B cell (primary cell): ENCODE measurements at regions not wholly inside any gene's neighbourhood (a gene's known extent, or its start where the extent isn't known, plus 50 kb on each side); places are given as distances from the start of the nearest gene placed in this dataset.

Experiments
- ATAC-seq: fragments of 200-7000 bp; cut with Tn5 transposase; one replicate; pipeline ENCODE4 v1.10.0; 2021; ENCODE audit warnings: low read depth, mild to moderate bottlenecking, moderate number of reproducible peaks, moderate library complexity
- CTCF ChIA-PET: fragments of 350-600 bp; sonication (Branson Sonifier 250); formaldehyde crosslinking; loops from one replicate; lab custom pipeline; 2021; ENCODE audit warnings: antibody characterized with exemption, inconsistent platforms; lab: Charles Lee
- POLR2A ChIA-PET: fragments of 350-600 bp; sonication (Branson Sonifier 250); formaldehyde crosslinking; loops from one replicate; lab custom pipeline; 2021; ENCODE audit warnings: antibody characterized with exemption; lab: Charles Lee
- DNase-seq: peaks from one replicate; pipeline ENCODE4 v3.0.0; 2013
- H2AFZ ChIP-seq: 2 replicates; pipeline ENCODE4 v1.6.1; 2012; ENCODE audit warnings: mild to moderate bottlenecking, low read depth, low read length; ENCODE audit not compliant: insufficient read depth, poor library complexity, severe bottlenecking
- H3K27ac ChIP-seq, 2 donors: 1 replicate in 1 of 2; 2 replicates in 1 of 2; pipeline ENCODE4 v1.5.1; 2012 to 2013; ENCODE audit warnings: low read length in 2 of 2, mild to moderate bottlenecking in 2 of 2, moderate library complexity in 1 of 2
- H3K27me3 ChIP-seq, 4 experiments: fragments of 200-600 bp in 1 of 4; sonication (generic) in 1 of 4; replicated peaks in 1 of 4; 1 replicate in 2 of 4; 2 replicates in 2 of 4; pipeline versions ENCODE4 v1.6.1 to v1.7.0; 2013 to 2016; ENCODE audit warnings: low read length in 3 of 4, mild to moderate bottlenecking in 2 of 4, mixed read lengths in 1 of 4, moderate library complexity in 1 of 4; ENCODE audit not compliant: insufficient read depth in 4 of 4, control insufficient read depth in 3 of 4; ENCODE audit errors: control extremely low read depth in 1 of 4
- H3K36me3 ChIP-seq, 2 experiments: replicated peaks in 1 of 2; 1 replicate in 1 of 2; 2 replicates in 1 of 2; pipeline versions ENCODE4 v1.6.1 to v1.7.1; 2013; ENCODE audit warnings: low read length in 1 of 2; ENCODE audit not compliant: insufficient read depth in 2 of 2, control insufficient read depth in 1 of 2; ENCODE audit errors: control extremely low read depth in 1 of 2, extremely low read depth in 1 of 2
- H3K4me1 ChIP-seq, 2 donors: fragments of 200-600 bp in 1 of 2; sonication (generic) in 1 of 2; 1 replicate in 1 of 2; 2 replicates in 1 of 2; pipeline versions ENCODE4 v1.5.1 to v1.6.1; 2013 to 2017; ENCODE audit warnings: low read length in 2 of 2; ENCODE audit not compliant: control insufficient read depth in 2 of 2, insufficient read depth in 2 of 2
- H3K4me2 ChIP-seq: replicated peaks from 2 replicates; pipeline ENCODE3; 2012; ENCODE audit warnings: mild to moderate bottlenecking, low read depth, low read length; ENCODE audit not compliant: poor library complexity, severe bottlenecking
- H3K4me3 ChIP-seq, 5 experiments: fragments of 200-600 bp in 1 of 5; sonication (generic) in 1 of 5; 1 replicate in 3 of 5; 2 replicates in 2 of 5; pipeline versions ENCODE4 v1.5.1 to v1.7.0; 2011 to 2016; ENCODE audit warnings: low read length in 4 of 5, mild to moderate bottlenecking in 4 of 5, low read depth in 2 of 5, control low read depth in 1 of 5, moderate library complexity in 1 of 5; ENCODE audit not compliant: insufficient read depth in 1 of 5; ENCODE audit errors: control extremely low read depth in 1 of 5, extremely low read depth in 1 of 5
- H3K79me2 ChIP-seq: fragments of 200-600 bp; sonication (generic); one replicate; pipeline ENCODE4 v1.6.0; 2016; ENCODE audit warnings: low read length; ENCODE audit not compliant: control insufficient read depth, insufficient read depth
- H3K9ac ChIP-seq: fragments of 200-600 bp; sonication (generic); 2 replicates; pipeline ENCODE4 v1.6.1; 2017; ENCODE audit warnings: mild to moderate bottlenecking, low read length, moderate library complexity
- H3K9me3 ChIP-seq, 3 donors: one replicate each; pipeline versions ENCODE4 v1.6.1 to v1.7.1; 2013; ENCODE audit warnings: low read length in 2 of 3; ENCODE audit not compliant: control insufficient read depth in 2 of 3, insufficient read depth in 1 of 3; ENCODE audit errors: control extremely low read depth in 1 of 3
- H4K20me1 ChIP-seq: 2 replicates; pipeline ENCODE4 v1.6.0; 2012; ENCODE audit warnings: mild to moderate bottlenecking, low read length; ENCODE audit not compliant: insufficient read depth, control insufficient read depth, poor library complexity, severe bottlenecking
- H3K27ac Mint-ChIP-seq: one replicate; pipeline ENCODE4 v1.8.0; 2021; ENCODE audit warnings: mixed read lengths
- H3K27me3 Mint-ChIP-seq: one replicate; pipeline ENCODE4 v1.8.0; 2021; ENCODE audit warnings: mixed read lengths
- H3K4me1 Mint-ChIP-seq: one replicate; pipeline ENCODE4 v1.8.0; 2021; ENCODE audit warnings: mixed read lengths
- H3K4me3 Mint-ChIP-seq: one replicate; pipeline ENCODE4 v1.8.0; 2021; ENCODE audit warnings: mixed read lengths
- H3K9me3 Mint-ChIP-seq: one replicate; pipeline ENCODE4 v1.8.0; 2022; ENCODE audit warnings: mixed read lengths; ENCODE audit not compliant: insufficient read depth
- EZH2 ChIP-seq: IDR thresholded peaks from 2 replicates; pipeline ENCODE4 v1.6.1; 2012; ENCODE audit warnings: borderline replicate concordance, low read depth, mild to moderate bottlenecking, moderate library complexity, low read length; ENCODE audit not compliant: insufficient read depth, poor library complexity, severe bottlenecking
- WGBS: methylation state at CpG from one replicate; pipeline ENCODE4 v1.1.5; 2013; ENCODE audit warnings: missing lambda C conversion rate; ENCODE audit not compliant: insufficient coverage; 5-methylcytosine and 5-hydroxymethylcytosine counted together
- intact Hi-C: fragments of 100-400 bp; cut with micrococcal nuclease; formaldehyde crosslinking; loops from one replicate; pipeline ENCODE4 v1.10.0; 2022
- TF ChIP-seq, protein P1 (sequence below): fragments of 200-600 bp; IDR thresholded peaks from one replicate; pipeline ENCODE4 v1.8.0; 2022; ENCODE audit warnings: antibody characterized with exemption, mild to moderate bottlenecking

DNA sequence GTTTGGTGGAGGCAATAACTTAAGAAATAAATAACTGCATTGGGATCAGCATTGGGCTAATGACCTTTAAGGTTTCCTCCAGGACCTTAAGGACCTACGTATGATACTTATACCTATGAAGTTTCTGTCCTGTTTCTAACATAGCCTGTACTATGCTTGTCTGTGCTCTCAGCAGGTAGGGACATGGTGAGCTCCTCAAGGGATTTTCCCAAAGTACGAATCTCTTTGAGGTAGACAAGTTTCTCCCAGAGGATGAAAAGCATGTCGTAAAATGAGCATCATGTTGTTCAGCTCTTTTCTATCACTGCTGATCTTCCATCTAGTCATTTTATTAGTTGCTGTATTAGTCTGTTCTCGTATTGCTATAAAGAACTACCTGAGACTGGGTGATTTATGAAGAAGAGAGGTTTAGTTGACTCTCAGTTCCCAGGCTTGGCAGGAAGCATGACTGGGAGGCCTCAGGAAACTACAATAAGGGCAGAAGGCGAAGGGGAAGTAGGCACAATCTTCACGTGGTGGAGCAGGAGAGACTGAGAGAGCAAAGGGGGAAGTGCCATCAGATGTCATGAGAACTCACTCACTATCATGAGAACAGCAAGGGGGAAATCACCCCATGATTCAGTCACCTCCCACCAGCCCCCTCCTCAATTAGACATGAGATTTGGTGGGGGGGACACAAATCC lies 77.8 kb upstream of the TGM3 start:
- CTCF ChIA-PET: interaction anchor here (1.4 kb wide), 1 partner anchor 10 kb away, joined by 16 read pairs; no protein-coding TSS in a partner anchor

More for the DNA sequence above, 77.8 kb upstream of the TGM3 start:
- Histone ChIP-seq H3K27ac (peak overlapping the region; percentile 71 to 80), H3K79me2 (no peaks in the 10 kb centered on the region), H2AFZ (peak overlapping the region; percentile 32), H3K9ac (no peak overlapping the region), H3K9me3 (peaks cover 0 to 5% (median 3%) of the 10 kb centered on the region in 3 donors), H3K27me3 (no peaks in the 10 kb centered on the region), H3K4me3 (peak overlapping the region in 1 of 5 experiments; percentile 8), H3K36me3 (no peaks in the 10 kb centered on the region), H4K20me1 (no peaks in the 10 kb centered on the region), H3K4me2 (peak overlapping the region; percentile 49), H3K4me1 (peaks cover 10 to 14% of the 10 kb centered on the region in 2 donors)
- DNase-seq: peak; percentile 78
- peaks cover 20% of the 10 kb centered on the region for H3K4me1 Mint-ChIP-seq
- WGBS: 67% methylated on average over 1 of the region's 6 CpGs
- peaks cover 5% of the 10 kb centered on the region for H3K9me3 Mint-ChIP-seq
- peak overlapping the region; percentile 61 for H3K4me3 Mint-ChIP-seq
- POLR2A ChIA-PET: no interaction called here
- ATAC-seq: peak; percentile 92
- peak overlapping the region; percentile 89 for H3K27ac Mint-ChIP-seq
- TF ChIP-seq EZH2: no peak
- TF ChIP-seq, protein P1, sequence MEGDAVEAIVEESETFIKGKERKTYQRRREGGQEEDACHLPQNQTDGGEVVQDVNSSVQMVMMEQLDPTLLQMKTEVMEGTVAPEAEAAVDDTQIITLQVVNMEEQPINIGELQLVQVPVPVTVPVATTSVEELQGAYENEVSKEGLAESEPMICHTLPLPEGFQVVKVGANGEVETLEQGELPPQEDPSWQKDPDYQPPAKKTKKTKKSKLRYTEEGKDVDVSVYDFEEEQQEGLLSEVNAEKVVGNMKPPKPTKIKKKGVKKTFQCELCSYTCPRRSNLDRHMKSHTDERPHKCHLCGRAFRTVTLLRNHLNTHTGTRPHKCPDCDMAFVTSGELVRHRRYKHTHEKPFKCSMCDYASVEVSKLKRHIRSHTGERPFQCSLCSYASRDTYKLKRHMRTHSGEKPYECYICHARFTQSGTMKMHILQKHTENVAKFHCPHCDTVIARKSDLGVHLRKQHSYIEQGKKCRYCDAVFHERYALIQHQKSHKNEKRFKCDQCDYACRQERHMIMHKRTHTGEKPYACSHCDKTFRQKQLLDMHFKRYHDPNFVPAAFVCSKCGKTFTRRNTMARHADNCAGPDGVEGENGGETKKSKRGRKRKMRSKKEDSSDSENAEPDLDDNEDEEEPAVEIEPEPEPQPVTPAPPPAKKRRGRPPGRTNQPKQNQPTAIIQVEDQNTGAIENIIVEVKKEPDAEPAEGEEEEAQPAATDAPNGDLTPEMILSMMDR: no peak
- intact Hi-C loops: loop anchor here (5.0 kb wide), 1 partner anchor 84 kb away; no protein-coding TSS in a partner anchor
- no peaks in the 10 kb centered on the region for H3K27me3 Mint-ChIP-seq
